GM12878 (cell line): ENCODE measurements at regions not wholly inside any gene's neighbourhood (a gene's known extent, or its start where the extent isn't known, plus 50 kb on each side); places are given as distances from the start of the nearest gene placed in this dataset.

Source experiments
- ATAC-seq: fragments of 200-7000 bp; cut with Tn5 transposase; 3 replicates; pipeline ENCODE4 v1.9.1; 2020; ENCODE audit warnings: mild to moderate bottlenecking, moderate library complexity
- BruUV-seq: library from RNA; stranded (reverse); fragments of 400-500 nt; replicated peaks from 2 replicates; lab custom pipeline; 2021; lab: Mats Ljungman, UMichigan
- CTCF ChIA-PET: fragments of 300-600 bp; sonication (Branson Sonifier 250); formaldehyde crosslinking; extraction: SDS; loops from one replicate; lab custom pipeline; 2021; ENCODE audit warnings: inconsistent platforms; lab: Yijun Ruan, JAX
- POLR2A ChIA-PET: fragments of 350-600 bp; formaldehyde crosslinking; extraction: SDS; loops from one replicate; lab custom pipeline; 2021; ENCODE audit warnings: inconsistent platforms; lab: Charles Lee
- RAD21 ChIA-PET: fragments of 300-600 bp; sonication (Branson Sonifier 250); formaldehyde crosslinking; loops from one replicate; lab custom pipeline; 2023; ENCODE audit warnings: antibody characterized with exemption; ENCODE audit not compliant: unreplicated experiment; lab: Charles Lee
- SMC1A ChIA-PET: fragments of 300-600 bp; sonication (Branson Sonifier 250); formaldehyde crosslinking; loops from one replicate; lab custom pipeline; 2023; ENCODE audit not compliant: unreplicated experiment, uncharacterized antibody; lab: Charles Lee
- DNase-seq: peaks from one replicate; pipeline ENCODE4 v3.0.0-alpha.2; 2011; ENCODE audit warnings: low read depth, low spot score
- FAIRE-seq: peaks from 3 replicates; lab custom pipeline; 2011; peaks lifted over from hg19 to GRCh38; lab: Jason Lieb, UNC
- H2AFZ ChIP-seq: 2 replicates; pipeline ENCODE4 v1.6.0; 2011; ENCODE audit warnings: low read depth, low read length, control low read depth; ENCODE audit not compliant: control insufficient read depth
- H3K27ac ChIP-seq: 2 replicates; pipeline ENCODE4 v1.5.1; 2011; ENCODE audit warnings: control low read depth; ENCODE audit not compliant: control insufficient read depth, insufficient read depth
- H3K27me3 ChIP-seq, 2 experiments: replicated peaks in 1 of 2; 2 replicates each; pipeline versions ENCODE4 v1.6.0 to v1.6.1; 2011; ENCODE audit warnings: low read length in 1 of 2; ENCODE audit not compliant: control insufficient read depth in 2 of 2, insufficient read depth in 2 of 2
- H3K36me3 ChIP-seq, 2 experiments: 2 replicates each; pipeline ENCODE4 v1.5.1; 2011; ENCODE audit warnings: low read length in 1 of 2; ENCODE audit not compliant: control insufficient read depth in 2 of 2, insufficient read depth in 2 of 2
- H3K4me1 ChIP-seq: 2 replicates; pipeline ENCODE4 v1.6.1; 2011; ENCODE audit warnings: mild to moderate bottlenecking, low read length, moderate library complexity, mixed read lengths; ENCODE audit not compliant: control insufficient read depth, insufficient read depth
- H3K4me2 ChIP-seq: 2 replicates; pipeline ENCODE4 v1.6.0; 2011; ENCODE audit warnings: control low read depth; ENCODE audit not compliant: control insufficient read depth, insufficient read depth
- H3K4me3 ChIP-seq: fragments of 200-600 bp; sonication (generic); 2 replicates; pipeline ENCODE4 v1.5.1; 2016
- H3K79me2 ChIP-seq: 2 replicates; pipeline ENCODE4 v1.6.0; 2011; ENCODE audit warnings: low read length; ENCODE audit not compliant: control insufficient read depth, insufficient read depth
- H3K9ac ChIP-seq: 2 replicates; pipeline ENCODE4 v1.8.0; 2011; ENCODE audit warnings: low read length, control low read depth, mixed read lengths; ENCODE audit not compliant: control insufficient read depth, insufficient read depth
- H3K9me3 ChIP-seq: replicated peaks from 3 replicates; pipeline ENCODE4 v1.5.1; 2011; ENCODE audit warnings: mild to moderate bottlenecking, low read length; ENCODE audit not compliant: control insufficient read depth, insufficient read depth
- H4K20me1 ChIP-seq: 2 replicates; pipeline ENCODE4 v1.6.0; 2011; ENCODE audit not compliant: control insufficient read depth, insufficient read depth
- FOS ChIP-seq: IDR thresholded peaks from 3 replicates; pipeline ENCODE4 v1.6.1; 2011; ENCODE audit warnings: borderline replicate concordance; ENCODE audit not compliant: insufficient read length; ENCODE audit errors: extremely low read depth
- JUND ChIP-seq: IDR thresholded peaks from 2 replicates; pipeline ENCODE4 v1.6.1; 2012; ENCODE audit warnings: low read depth, mild to moderate bottlenecking, low read length, improper control_type of control experiment, moderate library complexity
- LARP7 ChIP-seq: fragments of 450-650 bp; IDR thresholded peaks from 2 replicates; pipeline ENCODE4 v1.6.1; 2017; ENCODE audit warnings: mild to moderate bottlenecking
- WGBS: methylation state at CpG from one replicate; pipeline ENCODE4 v1.1.6; 2016; ENCODE audit warnings: low lambda C conversion rate; ENCODE audit not compliant: insufficient replicate concordance, insufficient coverage; ENCODE audit errors: missing lambda C conversion rate; 5-methylcytosine and 5-hydroxymethylcytosine counted together
- in situ Hi-C: fragments of 300-500 bp; cut with MboI; formaldehyde crosslinking; loops from 9 replicates; pipeline ENCODE4 v1.14.3; 2018; ENCODE audit warnings: mixed read lengths
- intact Hi-C: fragments of 100-400 bp; cut with micrococcal nuclease; formaldehyde crosslinking; loops from one replicate; pipeline ENCODE4 v1.14.2; 2022; ENCODE audit not compliant: unreplicated experiment
- TF ChIP-seq, protein P1 (sequence below): fragments of 450-650 bp; IDR thresholded peaks from 2 replicates; pipeline ENCODE4 v1.6.1; 2016; ENCODE audit warnings: mild to moderate bottlenecking
- TF ChIP-seq, protein P2 (sequence below): fragments of 150-350 bp; IDR thresholded peaks from 2 replicates; pipeline ENCODE4 v1.6.1; 2016; ENCODE audit warnings: low read depth, low read length
- TF ChIP-seq, protein P3 (sequence below): fragments of 450-650 bp; formaldehyde crosslinking; IDR thresholded peaks from 2 replicates; pipeline ENCODE4 v1.5.0; 2022; ENCODE audit warnings: mild to moderate bottlenecking, missing genetic modification characterization

DNA sequence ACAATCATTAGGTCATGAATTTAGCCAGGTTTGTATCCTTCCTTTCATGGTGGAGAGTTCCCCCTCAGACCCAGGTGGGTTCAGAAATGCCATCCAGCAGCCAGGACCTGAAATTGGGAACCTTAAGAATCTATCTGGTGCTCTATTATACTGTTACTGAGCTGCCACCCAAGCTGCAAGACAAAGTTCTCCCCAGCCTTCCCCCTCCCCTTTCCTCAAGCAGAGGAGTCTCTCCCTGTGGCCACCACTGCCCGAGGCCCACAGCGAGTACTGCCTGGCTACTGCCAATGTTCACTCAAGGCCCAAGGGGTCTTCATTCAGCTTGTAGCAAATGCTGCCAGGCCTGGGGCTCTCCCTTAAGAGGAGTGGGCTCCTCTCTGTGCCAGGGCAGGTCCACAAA, 133.8 kb downstream of the TMEM38B start:
- RAD21 ChIA-PET: no interaction called here
- 85% methylated on average over 2 of the region's 2 CpGs for WGBS
- Histone ChIP-seq H3K4me1 (no peaks in the 10 kb centered on the region), H3K4me3 (no peak overlapping the region), H4K20me1 (no peaks in the 10 kb centered on the region), H3K79me2 (no peaks in the 10 kb centered on the region), H3K9ac (no peak overlapping the region), H2AFZ (no peak overlapping the region), H3K27me3 (no peaks in the 10 kb centered on the region), H3K4me2 (no peak overlapping the region), H3K9me3 (no peaks in the 10 kb centered on the region), H3K27ac (no peak overlapping the region), H3K36me3 (no peaks in the 10 kb centered on the region)
- POLR2A ChIA-PET: no interaction called here
- no TSS peak for BruUV-seq
- TF ChIP-seq, protein P1, sequence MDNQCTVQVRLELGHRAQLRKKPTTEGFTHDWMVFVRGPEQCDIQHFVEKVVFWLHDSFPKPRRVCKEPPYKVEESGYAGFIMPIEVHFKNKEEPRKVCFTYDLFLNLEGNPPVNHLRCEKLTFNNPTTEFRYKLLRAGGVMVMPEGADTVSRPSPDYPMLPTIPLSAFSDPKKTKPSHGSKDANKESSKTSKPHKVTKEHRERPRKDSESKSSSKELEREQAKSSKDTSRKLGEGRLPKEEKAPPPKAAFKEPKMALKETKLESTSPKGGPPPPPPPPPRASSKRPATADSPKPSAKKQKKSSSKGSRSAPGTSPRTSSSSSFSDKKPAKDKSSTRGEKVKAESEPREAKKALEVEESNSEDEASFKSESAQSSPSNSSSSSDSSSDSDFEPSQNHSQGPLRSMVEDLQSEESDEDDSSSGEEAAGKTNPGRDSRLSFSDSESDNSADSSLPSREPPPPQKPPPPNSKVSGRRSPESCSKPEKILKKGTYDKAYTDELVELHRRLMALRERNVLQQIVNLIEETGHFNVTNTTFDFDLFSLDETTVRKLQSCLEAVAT: no peak
- TF ChIP-seq FOS: no peak
- TF ChIP-seq, protein P2, sequence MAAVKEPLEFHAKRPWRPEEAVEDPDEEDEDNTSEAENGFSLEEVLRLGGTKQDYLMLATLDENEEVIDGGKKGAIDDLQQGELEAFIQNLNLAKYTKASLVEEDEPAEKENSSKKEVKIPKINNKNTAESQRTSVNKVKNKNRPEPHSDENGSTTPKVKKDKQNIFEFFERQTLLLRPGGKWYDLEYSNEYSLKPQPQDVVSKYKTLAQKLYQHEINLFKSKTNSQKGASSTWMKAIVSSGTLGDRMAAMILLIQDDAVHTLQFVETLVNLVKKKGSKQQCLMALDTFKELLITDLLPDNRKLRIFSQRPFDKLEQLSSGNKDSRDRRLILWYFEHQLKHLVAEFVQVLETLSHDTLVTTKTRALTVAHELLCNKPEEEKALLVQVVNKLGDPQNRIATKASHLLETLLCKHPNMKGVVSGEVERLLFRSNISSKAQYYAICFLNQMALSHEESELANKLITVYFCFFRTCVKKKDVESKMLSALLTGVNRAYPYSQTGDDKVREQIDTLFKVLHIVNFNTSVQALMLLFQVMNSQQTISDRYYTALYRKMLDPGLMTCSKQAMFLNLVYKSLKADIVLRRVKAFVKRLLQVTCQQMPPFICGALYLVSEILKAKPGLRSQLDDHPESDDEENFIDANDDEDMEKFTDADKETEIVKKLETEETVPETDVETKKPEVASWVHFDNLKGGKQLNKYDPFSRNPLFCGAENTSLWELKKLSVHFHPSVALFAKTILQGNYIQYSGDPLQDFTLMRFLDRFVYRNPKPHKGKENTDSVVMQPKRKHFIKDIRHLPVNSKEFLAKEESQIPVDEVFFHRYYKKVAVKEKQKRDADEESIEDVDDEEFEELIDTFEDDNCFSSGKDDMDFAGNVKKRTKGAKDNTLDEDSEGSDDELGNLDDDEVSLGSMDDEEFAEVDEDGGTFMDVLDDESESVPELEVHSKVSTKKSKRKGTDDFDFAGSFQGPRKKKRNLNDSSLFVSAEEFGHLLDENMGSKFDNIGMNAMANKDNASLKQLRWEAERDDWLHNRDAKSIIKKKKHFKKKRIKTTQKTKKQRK: no peak
- no peak for TF ChIP-seq LARP7
- TF ChIP-seq, protein P3, sequence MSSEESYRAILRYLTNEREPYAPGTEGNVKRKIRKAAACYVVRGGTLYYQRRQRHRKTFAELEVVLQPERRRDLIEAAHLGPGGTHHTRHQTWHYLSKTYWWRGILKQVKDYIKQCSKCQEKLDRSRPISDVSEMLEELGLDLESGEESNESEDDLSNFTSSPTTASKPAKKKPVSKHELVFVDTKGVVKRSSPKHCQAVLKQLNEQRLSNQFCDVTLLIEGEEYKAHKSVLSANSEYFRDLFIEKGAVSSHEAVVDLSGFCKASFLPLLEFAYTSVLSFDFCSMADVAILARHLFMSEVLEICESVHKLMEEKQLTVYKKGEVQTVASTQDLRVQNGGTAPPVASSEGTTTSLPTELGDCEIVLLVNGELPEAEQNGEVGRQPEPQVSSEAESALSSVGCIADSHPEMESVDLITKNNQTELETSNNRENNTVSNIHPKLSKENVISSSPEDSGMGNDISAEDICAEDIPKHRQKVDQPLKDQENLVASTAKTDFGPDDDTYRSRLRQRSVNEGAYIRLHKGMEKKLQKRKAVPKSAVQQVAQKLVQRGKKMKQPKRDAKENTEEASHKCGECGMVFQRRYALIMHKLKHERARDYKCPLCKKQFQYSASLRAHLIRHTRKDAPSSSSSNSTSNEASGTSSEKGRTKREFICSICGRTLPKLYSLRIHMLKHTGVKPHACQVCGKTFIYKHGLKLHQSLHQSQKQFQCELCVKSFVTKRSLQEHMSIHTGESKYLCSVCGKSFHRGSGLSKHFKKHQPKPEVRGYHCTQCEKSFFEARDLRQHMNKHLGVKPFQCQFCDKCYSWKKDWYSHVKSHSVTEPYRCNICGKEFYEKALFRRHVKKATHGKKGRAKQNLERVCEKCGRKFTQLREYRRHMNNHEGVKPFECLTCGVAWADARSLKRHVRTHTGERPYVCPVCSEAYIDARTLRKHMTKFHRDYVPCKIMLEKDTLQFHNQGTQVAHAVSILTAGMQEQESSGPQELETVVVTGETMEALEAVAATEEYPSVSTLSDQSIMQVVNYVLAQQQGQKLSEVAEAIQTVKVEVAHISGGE (CRISPR knock-in tag): no peak
- TF ChIP-seq JUND: no peak
- intact Hi-C loops (no loop called here), in situ Hi-C loops (no loop called here)
- SMC1A ChIA-PET: no interaction called here
- ATAC-seq: no peak
- CTCF ChIA-PET: interaction anchor here (0.7 to 1.9 kb wide), 2 partner anchors 13 to 53 kb away, joined by 4 to 11 read pairs; no protein-coding TSS in a partner anchor
- no peak for FAIRE-seq
- DNase-seq: no peak
